Pons (tissue), 1 donor: ENCODE measurements at regions not wholly inside any gene's neighbourhood (a gene's known extent, or its start where the extent isn't known, plus 50 kb on each side); places are given as distances from the start of the nearest gene placed in this dataset.

ENCODE experiments used
- DNase-seq: peaks from one replicate; pipeline ENCODE4 v3.0.0-alpha.2; 2016; ENCODE audit warnings: low spot score

- DNase-seq: no peak
Measured at GRCh38 chr2:198219292-198219691, 414.9 kb downstream of the PLCL1 start.

GRCh38 chr2:198214114-198214596, 409.8 kb downstream of the PLCL1 start:
- no peak for DNase-seq

GRCh38 chr2:198213253-198213652, 408.9 kb downstream of the PLCL1 start:
- no peak for DNase-seq

GRCh38 chr2:198211706-198212105, 407.3 kb downstream of the PLCL1 start:
- no peak for DNase-seq

GRCh38 chr2:198203336-198204069, 399.1 kb downstream of the PLCL1 start:
- DNase-seq: peak; percentile 50
